ENCODE measurements at regions not wholly inside any gene's neighbourhood (a gene's known extent, or its start where the extent isn't known, plus 50 kb on each side); places are given as distances from the start of the nearest gene placed in this dataset.

GRCh38 chrX:39871648-39872047 lies 226.1 kb downstream of the BCOR start:
- no peak for TF ChIP-seq USF1 (IDR thresholded peaks at IDR 0.05)
- TF ChIP-seq EGR1 (IDR thresholded peaks at IDR 0.05) = no peak
- no peak for TF ChIP-seq CREB1 (IDR thresholded peaks at IDR 0.05; ENCODE audit: low read depth)
- no peak for TF ChIP-seq CEBPB (IDR thresholded peaks at IDR 0.05)
- TF ChIP-seq REST (IDR thresholded peaks at IDR 0.05; ENCODE audit: low read depth) = no peak
- no peak for TF ChIP-seq ZBTB7A (IDR thresholded peaks at IDR 0.05; ENCODE audit: low read depth)
- no peak for TF ChIP-seq NFIC (IDR thresholded peaks at IDR 0.05)
- no peak for TF ChIP-seq RAD21 (IDR thresholded peaks at IDR 0.05; ENCODE audit: low read depth)
- no peak for TF ChIP-seq FOXM1 (IDR thresholded peaks at IDR 0.05; ENCODE audit: borderline replicate concordance, low read depth)
- no peak for TF ChIP-seq YY1 (IDR thresholded peaks at IDR 0.05; ENCODE audit: low read depth)
- TF ChIP-seq MAX (IDR thresholded peaks at IDR 0.05) = no peak

- TF ChIP-seq USF1 (IDR thresholded peaks at IDR 0.05) (no peak), TCF12 (IDR thresholded peaks at IDR 0.05; ENCODE audit: low read depth) (no peak), CREB1 (IDR thresholded peaks at IDR 0.05; ENCODE audit: low read depth) (no peak), CEBPB (IDR thresholded peaks at IDR 0.05) (no peak), RAD21 (IDR thresholded peaks at IDR 0.05; ENCODE audit: low read depth) (no peak), NFIC (IDR thresholded peaks at IDR 0.05) (no peak)
Measured at GRCh38 chrX:39873117-39873516, 224.6 kb downstream of the BCOR start.

- TF ChIP-seq REST (IDR thresholded peaks at IDR 0.05; ENCODE audit: low read depth) = no peak
- TF ChIP-seq CREB1 (IDR thresholded peaks at IDR 0.05; ENCODE audit: low read depth) = no peak
- TF ChIP-seq YY1 (IDR thresholded peaks at IDR 0.05; ENCODE audit: low read depth) = no peak
Measured at GRCh38 chrX:39874202-39874816, 223.4 kb downstream of the BCOR start.

- TF ChIP-seq FOXM1 (IDR thresholded peaks at IDR 0.05; ENCODE audit: borderline replicate concordance, low read depth) = no peak
Measured at GRCh38 chrX:39875834-39876628, 221.7 kb downstream of the BCOR start.

GRCh38 chrX:39877905-39878304 lies 219.9 kb downstream of the BCOR start:
- TF ChIP-seq NFIC (IDR thresholded peaks at IDR 0.05) = no peak
- no peak for TF ChIP-seq EGR1 (IDR thresholded peaks at IDR 0.05)
- TF ChIP-seq REST (IDR thresholded peaks at IDR 0.05; ENCODE audit: low read depth) = no peak
- TF ChIP-seq YY1 (IDR thresholded peaks at IDR 0.05; ENCODE audit: low read depth) = no peak
- no peak for TF ChIP-seq EP300 (IDR thresholded peaks at IDR 0.05; ENCODE audit: borderline replicate concordance)
- TF ChIP-seq CEBPB (IDR thresholded peaks at IDR 0.05) = no peak
- TF ChIP-seq RAD21 (IDR thresholded peaks at IDR 0.05; ENCODE audit: low read depth) = no peak
- TF ChIP-seq TCF12 (IDR thresholded peaks at IDR 0.05; ENCODE audit: low read depth) = no peak
- no peak for TF ChIP-seq CREB1 (IDR thresholded peaks at IDR 0.05; ENCODE audit: low read depth)
- no peak for TF ChIP-seq TAF1 (IDR thresholded peaks at IDR 0.05; ENCODE audit: low read depth)
- no peak for TF ChIP-seq FOXM1 (IDR thresholded peaks at IDR 0.05; ENCODE audit: borderline replicate concordance, low read depth)
- no peak for TF ChIP-seq USF1 (IDR thresholded peaks at IDR 0.05)
- no peak for TF ChIP-seq TEAD4 (IDR thresholded peaks at IDR 0.05)
- TF ChIP-seq MAX (IDR thresholded peaks at IDR 0.05) = no peak
- TF ChIP-seq ZBTB7A (IDR thresholded peaks at IDR 0.05; ENCODE audit: low read depth) = no peak

Data from Ishikawa (cell line).